ENCODE measurements at regions not wholly inside any gene's neighbourhood (a gene's known extent, or its start where the extent isn't known, plus 50 kb on each side); places are given as distances from the start of the nearest gene placed in this dataset.
A peak's percentile ranks its signal among the peaks of the same experiment; 100 is the strongest.

- TF ChIP-seq CTCF (IDR thresholded peaks at IDR 0.05; ENCODE audit: low read depth, low read length) = no peak
- H3K4me3 ChIP-seq (ENCODE audit: low read depth, low read length) = no peak overlapping the region
- in situ Hi-C loops (cut with HindIII; ENCODE audit: low sequenced_read_pairs) = no loop called here
These were observed 58.7 kb upstream of the KCNA5 start for GRCh38 chr12:4984971-4985370.

GRCh38 chr12:4985820-4986219 is 57.9 kb upstream of the KCNA5 start:
- no peak overlapping the region for H3K4me3 ChIP-seq (ENCODE audit: low read depth, low read length)
- TF ChIP-seq CTCF (IDR thresholded peaks at IDR 0.05; ENCODE audit: low read depth, low read length) = no peak
- no peak for DNase-seq (ENCODE audit: low read depth, low spot score)
- in situ Hi-C loops (cut with HindIII; ENCODE audit: low sequenced_read_pairs) = no loop called here

More at GRCh38 chr12:4984971-4985370, 58.7 kb upstream of the KCNA5 start:
- DNase-seq (ENCODE audit: low read depth, low spot score) = no peak

GRCh38 chr12:4987076-4988046 is 56.3 kb upstream of the KCNA5 start:
- in situ Hi-C loops (cut with HindIII; ENCODE audit: low sequenced_read_pairs) = no loop called here
- no peak overlapping the region for H3K4me3 ChIP-seq (ENCODE audit: low read depth, low read length)

GRCh38 chr12:4991373-4991772 is 52.3 kb upstream of the KCNA5 start:
- in situ Hi-C loops (cut with HindIII; ENCODE audit: low sequenced_read_pairs) = no loop called here
- no peak overlapping the region for H3K4me3 ChIP-seq (ENCODE audit: low read depth, low read length)
- no peak for TF ChIP-seq CTCF (IDR thresholded peaks at IDR 0.05; ENCODE audit: low read depth, low read length)
- DNase-seq (ENCODE audit: low read depth, low spot score) = no peak

More at GRCh38 chr12:4987076-4988046, 56.3 kb upstream of the KCNA5 start:
- peak; percentile 5 for DNase-seq (ENCODE audit: low read depth, low spot score)
- no peak for TF ChIP-seq CTCF (IDR thresholded peaks at IDR 0.05; ENCODE audit: low read depth, low read length)

- no peak overlapping the region for H3K4me3 ChIP-seq (ENCODE audit: low read depth, low read length)
- in situ Hi-C loops (cut with HindIII; ENCODE audit: low sequenced_read_pairs) = no loop called here
- TF ChIP-seq CTCF (IDR thresholded peaks at IDR 0.05; ENCODE audit: low read depth, low read length) = no peak
- DNase-seq (ENCODE audit: low read depth, low spot score) = no peak
These were observed 51.9 kb upstream of the KCNA5 start for GRCh38 chr12:4991801-4992200.

- in situ Hi-C loops (cut with HindIII; ENCODE audit: low sequenced_read_pairs) = no loop called here
- DNase-seq (ENCODE audit: low read depth, low spot score) = no peak
- TF ChIP-seq CTCF (IDR thresholded peaks at IDR 0.05; ENCODE audit: low read depth, low read length) = no peak
- no peak overlapping the region for H3K4me3 ChIP-seq (ENCODE audit: low read depth, low read length)
These were observed 50.8 kb upstream of the KCNA5 start for GRCh38 chr12:4992871-4993270.

Measured in astrocyte of the spinal cord (primary cell).